Stimulated activated CD4-positive, alpha-beta T cell treated with anti-CD3 and anti-CD28 coated beads, Interleukin-1b, Interleukin-23, amount 100 ng/mL, for 24 hours (primary cell): ENCODE measurements at regions not wholly inside any gene's neighbourhood (a gene's known extent, or its start where the extent isn't known, plus 50 kb on each side); places are given as distances from the start of the nearest gene placed in this dataset.

Experiments used
- DNase-seq, 4 experiments: peaks; one replicate each; pipeline ENCODE4 v3.0.0-alpha.2; 2020; ENCODE audit warnings: low read depth in 4 of 4, low spot score in 1 of 4

- DNase-seq, result no peak
These were observed 73.2 kb upstream of the MGMT start for GRCh38 chr10:129393812-129394211.

- no peak for DNase-seq
These were observed 72.3 kb upstream of the MGMT start for GRCh38 chr10:129394518-129395328.

GRCh38 chr10:129396021-129396722 is 70.9 kb upstream of the MGMT start:
- no peak for DNase-seq

GRCh38 chr10:129397198-129397974 is 69.7 kb upstream of the MGMT start:
- no peak for DNase-seq

- no peak for DNase-seq
These were observed 68.3 kb upstream of the MGMT start for GRCh38 chr10:129398711-129399141.

GRCh38 chr10:129400426-129400825 is 66.6 kb upstream of the MGMT start:
- DNase-seq, result no peak

- DNase-seq, result no peak
These were observed 64.6 kb upstream of the MGMT start for GRCh38 chr10:129402459-129402858.

GRCh38 chr10:129404091-129404490 is 63.0 kb upstream of the MGMT start:
- DNase-seq, result no peak

GRCh38 chr10:129405389-129405788 is 61.7 kb upstream of the MGMT start:
- no peak for DNase-seq

GRCh38 chr10:129410688-129411392 is 56.2 kb upstream of the MGMT start:
- no peak for DNase-seq

- DNase-seq, result no peak
These were observed 55.7 kb upstream of the MGMT start for GRCh38 chr10:129411393-129411705.

- DNase-seq, result no peak
These were observed 55.3 kb upstream of the MGMT start for GRCh38 chr10:129411772-129412171.

- DNase-seq, result no peak
These were observed 54.0 kb upstream of the MGMT start for GRCh38 chr10:129413024-129413423.

- DNase-seq, result no peak
These were observed 51.6 kb upstream of the MGMT start for GRCh38 chr10:129415215-129416140.

- no peak for DNase-seq
These were observed 50.9 kb upstream of the MGMT start for GRCh38 chr10:129416155-129416554.

GRCh38 chr10:129416956-129417765 is 49.9 kb upstream of the MGMT start:
- DNase-seq, result no peak
